ENCODE measurements at regions not wholly inside any gene's neighbourhood (a gene's known extent, or its start where the extent isn't known, plus 50 kb on each side); places are given as distances from the start of the nearest gene placed in this dataset.

- DNase-seq (ENCODE audit: low spot score): no peak
Observed at GRCh38 chr22:47816863-47817210, 1054.4 kb downstream of the TBC1D22A start.

- no peak for DNase-seq (ENCODE audit: low spot score)
Observed at GRCh38 chr22:47816121-47816862, 1053.8 kb downstream of the TBC1D22A start.

GRCh38 chr22:47814474-47814873 is 1052.0 kb downstream of the TBC1D22A start:
- no peak for DNase-seq (ENCODE audit: low spot score)

- no peak for DNase-seq (ENCODE audit: low spot score)
Observed at GRCh38 chr22:47813661-47814060, 1051.2 kb downstream of the TBC1D22A start.

- no peak for DNase-seq (ENCODE audit: low spot score)
Observed at GRCh38 chr22:47811971-47812370, 1049.5 kb downstream of the TBC1D22A start.

GRCh38 chr22:47810505-47811500 is 1048.4 kb downstream of the TBC1D22A start:
- no peak for DNase-seq (ENCODE audit: low spot score)

GRCh38 chr22:47808886-47809620 is 1046.6 kb downstream of the TBC1D22A start:
- DNase-seq (ENCODE audit: low spot score): no peak

- no peak for DNase-seq (ENCODE audit: low spot score)
Observed at GRCh38 chr22:47808236-47808635, 1045.8 kb downstream of the TBC1D22A start.

GRCh38 chr22:47807506-47807905 is 1045.1 kb downstream of the TBC1D22A start:
- no peak for DNase-seq (ENCODE audit: low spot score)

- no peak for DNase-seq (ENCODE audit: low spot score)
Observed at GRCh38 chr22:47806894-47807293, 1044.4 kb downstream of the TBC1D22A start.

GRCh38 chr22:47805394-47805935 is 1043.0 kb downstream of the TBC1D22A start:
- no peak for DNase-seq (ENCODE audit: low spot score)

- DNase-seq (ENCODE audit: low spot score): no peak
Observed at GRCh38 chr22:47804281-47804680, 1041.8 kb downstream of the TBC1D22A start.

GRCh38 chr22:47802421-47802820 is 1040.0 kb downstream of the TBC1D22A start:
- no peak for DNase-seq (ENCODE audit: low spot score)

GRCh38 chr22:47801541-47802245 is 1039.2 kb downstream of the TBC1D22A start:
- DNase-seq (ENCODE audit: low spot score): no peak

GRCh38 chr22:47798229-47798628 is 1035.8 kb downstream of the TBC1D22A start:
- DNase-seq (ENCODE audit: low spot score): no peak

GRCh38 chr22:47797342-47797945 is 1035.0 kb downstream of the TBC1D22A start:
- no peak for DNase-seq (ENCODE audit: low spot score)

GRCh38 chr22:47796128-47796908 is 1033.9 kb downstream of the TBC1D22A start:
- DNase-seq (ENCODE audit: low spot score): no peak

- no peak for DNase-seq (ENCODE audit: low spot score)
Observed at GRCh38 chr22:47795477-47796127, 1033.2 kb downstream of the TBC1D22A start.

- DNase-seq (ENCODE audit: low spot score): no peak
Observed at GRCh38 chr22:47794851-47795250, 1032.4 kb downstream of the TBC1D22A start.
